Mucosa of descending colon (tissue), 3 donors: ENCODE measurements at regions not wholly inside any gene's neighbourhood (a gene's known extent, or its start where the extent isn't known, plus 50 kb on each side); places are given as distances from the start of the nearest gene placed in this dataset.

ENCODE experiments used
- ATAC-seq: fragments of 200-7000 bp; cut with Tn5 transposase; one replicate; pipeline ENCODE4 v1.9.1; 2020; ENCODE audit warnings: mild to moderate bottlenecking, moderate library complexity
- DNase-seq, 3 donors: peaks; one replicate each; pipeline ENCODE4 v3.0.0-alpha.2; 2020
- H3K36me3 ChIP-seq: fragments of 200-600 bp; one replicate; pipeline ENCODE4 v1.8.0; 2021; ENCODE audit warnings: low read depth, mild to moderate bottlenecking
- H3K4me1 ChIP-seq: fragments of 200-600 bp; one replicate; pipeline ENCODE4 v1.8.0; 2021; ENCODE audit warnings: low read depth, mild to moderate bottlenecking
- H3K4me3 ChIP-seq: fragments of 200-600 bp; one replicate; pipeline ENCODE4 v1.8.0; 2021; ENCODE audit warnings: mild to moderate bottlenecking
- H3K9me3 ChIP-seq: fragments of 200-600 bp; one replicate; pipeline ENCODE4 v1.8.0; 2021; ENCODE audit warnings: mild to moderate bottlenecking
- CTCF ChIP-seq: fragments of 200-600 bp; IDR thresholded peaks from one replicate; pipeline ENCODE4 v1.8.0; 2022; ENCODE audit warnings: antibody characterized with exemption, mild to moderate bottlenecking
- intact Hi-C, 2 donors: fragments of 100-400 bp; cut with DNase I in 1 of 2; cut with micrococcal nuclease in 1 of 2; formaldehyde crosslinking; loops; one replicate each; pipeline versions ENCODE4 v1.11.0 to v1.11.1; 2022; cut with DNase I, micrococcal nuclease
- donor health status: DM: no; HTN: no; CAD: no; lungs with moderate emphysema.
- donor health status: DM: no; HTN: no; CAD: no.
- donor health status: DM: no; HTN: yes; CAD: no.

- Histone ChIP-seq H3K4me3 (no peak overlapping the region), H3K36me3 (no peaks in the 10 kb centered on the region), H3K9me3 (no peaks in the 10 kb centered on the region), H3K4me1 (no peaks in the 10 kb centered on the region)
- TF ChIP-seq CTCF = no peak
- ATAC-seq (no peak), DNase-seq (no peak)
- intact Hi-C loops = no loop called here
Measured at GRCh38 chr19:29292153-29292552, 79.2 kb upstream of the UQCRFS1 start.

GRCh38 chr19:29292562-29292961 is 79.6 kb upstream of the UQCRFS1 start:
- ATAC-seq (no peak), DNase-seq (no peak)
- Histone ChIP-seq H3K4me3 (no peak overlapping the region), H3K4me1 (no peaks in the 10 kb centered on the region), H3K9me3 (no peaks in the 10 kb centered on the region), H3K36me3 (no peaks in the 10 kb centered on the region)
- TF ChIP-seq CTCF = no peak
- intact Hi-C loops = no loop called here

- no peaks in the 10 kb centered on the region for H3K4me1 ChIP-seq
- intact Hi-C loops = no loop called here
- TF ChIP-seq CTCF = no peak
- H3K9me3 ChIP-seq = no peaks in the 10 kb centered on the region
- H3K36me3 ChIP-seq = no peaks in the 10 kb centered on the region
- ATAC-seq (no peak), DNase-seq (no peak)
- H3K4me3 ChIP-seq = no peak overlapping the region
Measured at GRCh38 chr19:29293292-29293691, 80.3 kb upstream of the UQCRFS1 start.

DNA sequence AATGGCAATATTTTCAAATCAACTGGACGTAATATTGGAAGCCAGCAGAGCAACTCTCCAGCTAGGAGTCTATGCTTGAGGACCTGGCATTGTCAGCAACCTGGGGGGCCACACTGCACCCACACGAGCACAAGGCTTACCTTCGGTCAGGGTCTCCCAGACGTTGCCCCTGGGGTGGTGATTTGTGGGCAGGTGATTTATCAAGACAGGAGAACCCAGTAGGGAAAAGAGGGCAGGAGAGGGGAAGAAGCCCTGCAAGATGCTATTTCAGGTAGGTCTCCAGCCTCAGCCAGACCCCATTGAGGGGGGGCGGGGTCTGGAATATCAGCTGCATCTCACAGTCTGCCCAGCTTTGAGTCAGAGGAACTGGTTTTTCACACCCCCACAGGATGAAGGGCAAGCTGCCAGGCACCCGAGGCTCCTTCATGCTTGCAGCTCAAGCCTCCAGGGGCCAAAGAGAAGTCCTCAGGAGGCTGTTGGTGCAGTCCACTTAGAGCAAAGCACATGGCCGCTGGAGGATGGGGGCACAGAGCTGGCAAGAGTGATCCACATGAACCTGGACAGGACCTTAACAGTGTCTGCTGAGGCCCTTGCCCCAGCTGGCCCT is 80.9 kb upstream of the UQCRFS1 start:
- no peak for TF ChIP-seq CTCF
- Histone ChIP-seq H3K4me3 (no peak overlapping the region), H3K36me3 (no peaks in the 10 kb centered on the region), H3K4me1 (no peaks in the 10 kb centered on the region), H3K9me3 (no peaks in the 10 kb centered on the region)
- intact Hi-C loops = no loop called here
- DNase-seq (no peak), ATAC-seq (no peak)

DNA sequence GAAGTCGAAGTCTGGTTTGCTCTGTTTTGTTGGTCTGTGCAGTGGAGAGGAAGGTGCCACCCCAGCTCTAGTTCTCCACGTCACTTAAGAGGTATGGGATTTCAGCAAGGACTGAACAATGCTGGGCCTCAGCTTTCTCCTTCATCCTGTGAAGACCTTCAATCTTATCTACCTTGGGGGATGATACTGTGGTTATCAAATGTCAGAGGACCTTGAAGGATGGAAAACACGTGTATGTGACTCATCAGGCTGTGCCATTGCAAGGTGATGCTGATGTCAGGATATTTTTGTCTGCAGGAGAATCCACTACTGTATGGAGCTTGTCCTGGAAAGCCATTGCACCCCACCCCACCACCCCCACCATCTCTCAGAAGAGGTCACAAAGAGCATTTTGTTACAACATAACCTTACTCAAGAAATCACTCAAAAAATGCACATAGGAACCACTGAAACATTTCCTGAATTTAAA is 81.4 kb upstream of the UQCRFS1 start:
- Histone ChIP-seq H3K4me1 (no peaks in the 10 kb centered on the region), H3K4me3 (no peak overlapping the region), H3K9me3 (no peaks in the 10 kb centered on the region), H3K36me3 (no peaks in the 10 kb centered on the region)
- intact Hi-C loops = no loop called here
- ATAC-seq = no peak
- no peak for TF ChIP-seq CTCF
- no peak for DNase-seq

GRCh38 chr19:29295285-29295684 is 82.3 kb upstream of the UQCRFS1 start:
- Histone ChIP-seq H3K9me3 (no peaks in the 10 kb centered on the region), H3K4me3 (no peak overlapping the region), H3K4me1 (no peaks in the 10 kb centered on the region), H3K36me3 (no peaks in the 10 kb centered on the region)
- DNase-seq (no peak), ATAC-seq (no peak)
- TF ChIP-seq CTCF = no peak
- intact Hi-C loops = no loop called here
